AG09319 (cell line): ENCODE measurements at regions not wholly inside any gene's neighbourhood (a gene's known extent, or its start where the extent isn't known, plus 50 kb on each side); places are given as distances from the start of the nearest gene placed in this dataset.

ENCODE experiments used
- DNase-seq: peaks from one replicate; pipeline ENCODE4 v3.0.0-alpha.2; 2010; ENCODE audit warnings: low read depth; ENCODE audit errors: extremely low read depth
- CTCF ChIP-seq: IDR thresholded peaks from 2 replicates; pipeline ENCODE4 v1.5.1; 2011; ENCODE audit warnings: low read depth, mild to moderate bottlenecking, inconsistent platforms, low read length, moderate library complexity

GRCh38 chr4:132498215-132498614 is 650.9 kb upstream of the PCDH10 start:
- no peak for DNase-seq

GRCh38 chr4:132502096-132502552 is 647.0 kb upstream of the PCDH10 start:
- no peak for DNase-seq
- TF ChIP-seq CTCF, result no peak

More at GRCh38 chr4:132498215-132498614, 650.9 kb upstream of the PCDH10 start:
- no peak for TF ChIP-seq CTCF

GRCh38 chr4:132504438-132504837 is 644.7 kb upstream of the PCDH10 start:
- DNase-seq, result no peak
- no peak for TF ChIP-seq CTCF

- no peak for DNase-seq
- no peak for TF ChIP-seq CTCF
Measured at GRCh38 chr4:132506568-132506967, 642.5 kb upstream of the PCDH10 start.

- no peak for DNase-seq
Measured at GRCh38 chr4:132513491-132513890, 635.6 kb upstream of the PCDH10 start.

GRCh38 chr4:132526652-132527051 is 622.4 kb upstream of the PCDH10 start:
- no peak for DNase-seq
- no peak for TF ChIP-seq CTCF

More at GRCh38 chr4:132513491-132513890, 635.6 kb upstream of the PCDH10 start:
- TF ChIP-seq CTCF, result no peak

- DNase-seq, result no peak
- TF ChIP-seq CTCF, result no peak
Measured at GRCh38 chr4:132527817-132528216, 621.3 kb upstream of the PCDH10 start.
